ENCODE measurements at regions not wholly inside any gene's neighbourhood (a gene's known extent, or its start where the extent isn't known, plus 50 kb on each side); places are given as distances from the start of the nearest gene placed in this dataset.

DNA sequence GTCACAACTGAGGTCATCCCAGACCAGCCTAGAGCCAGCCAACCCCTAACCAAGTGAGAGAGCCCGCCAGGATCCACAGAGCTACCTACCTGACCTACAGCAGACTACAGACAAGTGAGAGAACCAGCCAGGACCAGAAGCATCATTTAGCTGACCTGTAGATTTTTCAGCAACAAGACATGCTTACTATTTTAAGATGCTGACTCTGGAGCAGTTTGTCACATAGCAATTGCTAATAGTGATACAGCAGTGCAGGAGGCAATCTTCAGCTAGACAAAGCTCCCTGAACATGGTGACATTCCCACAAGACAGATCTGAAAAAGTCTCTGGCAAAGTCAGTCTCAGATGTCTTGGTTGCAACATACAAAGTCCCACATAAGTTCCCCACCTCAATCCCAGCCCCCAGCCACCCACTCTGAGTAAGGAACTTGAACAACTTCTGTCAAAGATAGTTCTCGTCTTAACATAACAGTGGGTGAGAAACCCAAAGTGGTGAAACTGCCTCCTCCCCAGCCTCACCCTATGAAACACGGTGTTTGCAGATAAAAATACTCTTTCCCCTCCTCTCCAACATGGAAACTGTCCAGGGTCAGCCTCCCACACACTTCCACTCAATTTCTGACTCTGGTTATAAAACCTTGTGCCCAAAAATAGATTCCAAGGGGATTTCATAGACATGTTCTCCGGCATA, 120.3 kb upstream of the SLC6A11 start:
- H3K27ac ChIP-seq (ENCODE audit: low read length), result no peak overlapping the region
- Mint-ChIP-seq H3K4me1 (no peaks in the 10 kb centered on the region), H3K9me3 (no peaks in the 10 kb centered on the region), H3K36me3 (no peaks in the 10 kb centered on the region), H3K27ac (no peak overlapping the region), H3K4me3 (no peak overlapping the region), H3K27me3 (ENCODE audit: low read depth in 2 of 2) (peaks cover 17 to 44% of the 10 kb centered on the region in 2 donors)
- H3K4me1 ChIP-seq (ENCODE audit: control insufficient read depth, insufficient read depth, low read length), result no peaks in the 10 kb centered on the region
- no peak overlapping the region for H3K4me3 ChIP-seq (ENCODE audit: low read length)
- intact Hi-C loops (cut with micrococcal nuclease), result no loop called here
- H3K9me3 ChIP-seq (ENCODE audit: control insufficient read depth, insufficient read depth, low read length), result no peaks in the 10 kb centered on the region
- no peaks in the 10 kb centered on the region for H3K27me3 ChIP-seq (ENCODE audit: control insufficient read depth, insufficient read depth, low read length)
- TF ChIP-seq, protein P1, sequence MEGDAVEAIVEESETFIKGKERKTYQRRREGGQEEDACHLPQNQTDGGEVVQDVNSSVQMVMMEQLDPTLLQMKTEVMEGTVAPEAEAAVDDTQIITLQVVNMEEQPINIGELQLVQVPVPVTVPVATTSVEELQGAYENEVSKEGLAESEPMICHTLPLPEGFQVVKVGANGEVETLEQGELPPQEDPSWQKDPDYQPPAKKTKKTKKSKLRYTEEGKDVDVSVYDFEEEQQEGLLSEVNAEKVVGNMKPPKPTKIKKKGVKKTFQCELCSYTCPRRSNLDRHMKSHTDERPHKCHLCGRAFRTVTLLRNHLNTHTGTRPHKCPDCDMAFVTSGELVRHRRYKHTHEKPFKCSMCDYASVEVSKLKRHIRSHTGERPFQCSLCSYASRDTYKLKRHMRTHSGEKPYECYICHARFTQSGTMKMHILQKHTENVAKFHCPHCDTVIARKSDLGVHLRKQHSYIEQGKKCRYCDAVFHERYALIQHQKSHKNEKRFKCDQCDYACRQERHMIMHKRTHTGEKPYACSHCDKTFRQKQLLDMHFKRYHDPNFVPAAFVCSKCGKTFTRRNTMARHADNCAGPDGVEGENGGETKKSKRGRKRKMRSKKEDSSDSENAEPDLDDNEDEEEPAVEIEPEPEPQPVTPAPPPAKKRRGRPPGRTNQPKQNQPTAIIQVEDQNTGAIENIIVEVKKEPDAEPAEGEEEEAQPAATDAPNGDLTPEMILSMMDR (IDR thresholded peaks at IDR 0.05), result no peak
- 70% methylated on average over 4 of the region's 4 CpGs for WGBS (ENCODE audit: insufficient coverage)
- DNase-seq (no peak), ATAC-seq (no peak)
- no peaks in the 10 kb centered on the region for H3K36me3 ChIP-seq (ENCODE audit: control insufficient read depth, insufficient read depth, low read length)

DNA sequence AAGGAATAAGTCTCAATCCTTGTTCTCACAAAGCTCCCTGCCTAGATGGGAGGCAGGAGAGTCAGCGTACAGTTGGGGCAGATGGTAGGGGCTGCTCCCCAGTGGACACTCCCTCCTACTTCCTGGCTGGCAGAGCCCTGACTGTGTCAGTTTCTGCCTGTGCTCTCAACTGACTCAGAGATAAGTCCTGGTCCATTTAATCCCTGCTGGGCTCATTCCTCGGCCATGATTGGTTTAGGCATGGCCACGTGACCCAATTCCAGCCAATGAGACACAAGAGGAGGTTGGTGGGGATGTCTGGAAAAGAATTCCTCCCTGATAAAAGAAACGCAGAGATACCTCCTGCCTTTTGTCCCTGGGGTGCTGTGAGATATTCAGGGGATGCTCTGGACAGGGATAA, 118.1 kb upstream of the SLC6A11 start:
- Mint-ChIP-seq H3K9me3 (no peaks in the 10 kb centered on the region), H3K27ac (no peak overlapping the region), H3K4me3 (no peak overlapping the region), H3K36me3 (no peaks in the 10 kb centered on the region), H3K4me1 (no peaks in the 10 kb centered on the region), H3K27me3 (ENCODE audit: low read depth in 2 of 2) (peaks cover 21 to 58% of the 10 kb centered on the region in 2 donors)
- no peaks in the 10 kb centered on the region for H3K4me1 ChIP-seq (ENCODE audit: control insufficient read depth, insufficient read depth, low read length)
- intact Hi-C loops (cut with micrococcal nuclease), result no loop called here
- H3K4me3 ChIP-seq (ENCODE audit: low read length), result no peak overlapping the region
- H3K36me3 ChIP-seq (ENCODE audit: control insufficient read depth, insufficient read depth, low read length), result no peaks in the 10 kb centered on the region
- ATAC-seq, result no peak
- H3K27me3 ChIP-seq (ENCODE audit: control insufficient read depth, insufficient read depth, low read length), result no peaks in the 10 kb centered on the region
- DNase-seq, result no peak
- no peaks in the 10 kb centered on the region for H3K9me3 ChIP-seq (ENCODE audit: control insufficient read depth, insufficient read depth, low read length)
- 77% methylated on average over 4 of the region's 4 CpGs for WGBS (ENCODE audit: insufficient coverage)
- H3K27ac ChIP-seq (ENCODE audit: low read length), result no peak overlapping the region
- TF ChIP-seq, protein P1 (IDR thresholded peaks at IDR 0.05), result no peak

DNA sequence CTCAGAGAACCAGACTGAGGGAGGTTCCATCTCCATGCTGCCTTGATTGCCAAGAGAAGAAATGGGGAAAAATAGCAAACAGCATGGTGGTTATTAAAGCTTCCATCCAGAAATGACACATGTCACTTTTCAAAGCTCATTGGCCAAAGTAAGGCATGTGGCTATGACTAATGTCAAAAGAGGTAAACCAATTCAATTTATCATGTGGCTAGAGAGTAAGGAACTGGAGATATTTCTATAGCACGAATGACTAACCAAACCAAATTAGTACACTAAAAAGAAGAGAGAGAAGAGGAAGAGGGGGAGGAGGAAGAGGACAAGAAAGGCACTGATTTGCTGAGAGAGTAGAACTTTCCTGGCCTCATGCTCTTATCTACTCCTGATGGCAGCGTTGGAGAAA, 115.2 kb upstream of the SLC6A11 start:
- no peak overlapping the region for H3K27ac ChIP-seq (ENCODE audit: low read length)
- no peaks in the 10 kb centered on the region for H3K9me3 ChIP-seq (ENCODE audit: control insufficient read depth, insufficient read depth, low read length)
- ATAC-seq (no peak), DNase-seq (no peak)
- TF ChIP-seq, protein P1 (IDR thresholded peaks at IDR 0.05), result no peak
- H3K4me3 ChIP-seq (ENCODE audit: low read length), result no peak overlapping the region
- intact Hi-C loops (cut with micrococcal nuclease), result no loop called here
- no peak overlapping the region for H3K4me3 Mint-ChIP-seq
- H3K27ac Mint-ChIP-seq, result no peak overlapping the region
- 81% methylated on average over 1 of the region's 2 CpGs for WGBS (ENCODE audit: insufficient coverage)
- no peaks in the 10 kb centered on the region for H3K27me3 ChIP-seq (ENCODE audit: control insufficient read depth, insufficient read depth, low read length)
- H3K9me3 Mint-ChIP-seq, result no peaks in the 10 kb centered on the region
- H3K4me1 ChIP-seq (ENCODE audit: control insufficient read depth, insufficient read depth, low read length), result no peaks in the 10 kb centered on the region
- no peaks in the 10 kb centered on the region for H3K36me3 Mint-ChIP-seq
- H3K4me1 Mint-ChIP-seq, result no peaks in the 10 kb centered on the region
- H3K27me3 Mint-ChIP-seq (ENCODE audit: low read depth in 2 of 2), result peaks cover 33 to 67% of the 10 kb centered on the region in 2 donors
- no peaks in the 10 kb centered on the region for H3K36me3 ChIP-seq (ENCODE audit: control insufficient read depth, insufficient read depth, low read length)
